Ascending aorta (tissue), 2 donors: ENCODE measurements at regions not wholly inside any gene's neighbourhood (a gene's known extent, or its start where the extent isn't known, plus 50 kb on each side); places are given as distances from the start of the nearest gene placed in this dataset.

Experiments
- DNase-seq, 2 donors: peaks; one replicate each; pipeline ENCODE4 v3.0.0-alpha.2; 2019; ENCODE audit warnings: low spot score in 2 of 2
- H3K27ac ChIP-seq, 2 donors: fragments of 200-600 bp; sonication (generic); one replicate each; pipeline ENCODE4 v1.5.1; 2016 to 2017; ENCODE audit warnings: mild to moderate bottlenecking in 1 of 2
- H3K27me3 ChIP-seq: fragments of 200-600 bp; sonication (generic); one replicate; pipeline ENCODE4 v1.5.1; 2017
- H3K36me3 ChIP-seq, 2 donors: fragments of 200-600 bp; sonication (generic); one replicate each; pipeline ENCODE4 v1.5.1; 2016
- H3K4me1 ChIP-seq, 2 donors: fragments of 200-600 bp; sonication (generic); one replicate each; pipeline ENCODE4 v1.5.1; 2016 to 2017; ENCODE audit warnings: mild to moderate bottlenecking in 1 of 2
- H3K4me3 ChIP-seq, 2 donors: fragments of 200-600 bp; sonication (generic); one replicate each; pipeline ENCODE4 v1.5.1; 2016 to 2017; ENCODE audit warnings: mild to moderate bottlenecking in 1 of 2
- H3K9me3 ChIP-seq, 2 donors: fragments of 200-600 bp; sonication (generic); one replicate each; pipeline ENCODE4 v1.5.1; 2016
- CTCF ChIP-seq, 3 experiments: fragments of 200-600 bp in 2 of 3; fragments of 450-650 bp in 1 of 3; sonication (generic) in 2 of 3; IDR thresholded peaks; one replicate each; pipeline ENCODE4 v1.5.1; 2016 to 2019; ENCODE audit warnings: antibody characterized with exemption in 3 of 3, mild to moderate bottlenecking in 1 of 3, moderate library complexity in 1 of 3
- intact Hi-C: fragments of 100-400 bp; cut with DNase I; formaldehyde crosslinking; loops from one replicate; pipeline ENCODE4 v1.15.1; 2023

DNA sequence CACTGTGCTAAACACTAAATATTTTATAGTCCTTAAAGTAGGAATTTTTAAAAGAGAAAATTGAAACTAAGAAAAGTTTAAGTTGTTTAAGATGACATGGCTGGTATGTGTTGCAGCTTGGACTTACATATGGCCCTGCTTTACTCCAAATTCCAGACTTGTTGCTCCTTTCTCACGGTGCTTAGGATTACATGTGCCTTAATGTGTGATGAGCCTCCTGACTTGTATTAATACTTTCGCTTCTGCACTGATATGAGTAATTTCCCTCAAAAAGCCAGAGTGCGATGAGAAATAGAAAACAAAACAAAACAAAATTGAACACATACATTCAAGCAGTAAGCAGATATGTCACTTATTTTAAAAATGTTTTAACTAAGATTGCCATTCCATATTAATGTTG lies 250.2 kb downstream of the VGLL3 start:
- no peak for TF ChIP-seq CTCF (IDR thresholded peaks at IDR 0.05)
- no peak overlapping the region for H3K27ac ChIP-seq
- no peaks in the 10 kb centered on the region for H3K36me3 ChIP-seq
- intact Hi-C loops = no loop called here
- no peak overlapping the region for H3K4me3 ChIP-seq
- no peaks in the 10 kb centered on the region for H3K9me3 ChIP-seq
- no peaks in the 10 kb centered on the region for H3K27me3 ChIP-seq
- no peak for DNase-seq
- no peaks in the 10 kb centered on the region for H3K4me1 ChIP-seq

DNA sequence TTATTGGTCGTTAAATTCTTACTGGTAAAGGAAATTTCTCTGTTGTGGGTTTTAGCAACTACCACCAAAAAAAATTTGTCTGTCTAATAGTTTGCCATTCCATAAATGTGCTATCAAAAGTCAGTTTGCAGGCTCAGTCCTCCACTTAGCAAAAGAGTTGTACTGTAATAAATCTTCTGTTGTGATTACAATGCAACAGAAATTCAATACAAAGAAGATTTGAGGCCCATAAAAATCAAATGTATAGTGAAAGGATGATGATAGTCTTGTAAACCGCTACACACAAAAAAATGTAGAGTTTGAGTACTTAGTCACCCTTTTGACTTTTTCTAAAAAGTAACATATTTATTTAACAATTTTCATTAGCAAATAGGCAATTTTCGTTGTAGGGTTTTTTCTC lies 251.7 kb downstream of the VGLL3 start:
- H3K27me3 ChIP-seq = no peaks in the 10 kb centered on the region
- H3K4me1 ChIP-seq = no peaks in the 10 kb centered on the region
- H3K27ac ChIP-seq = no peak overlapping the region
- DNase-seq = no peak
- no peaks in the 10 kb centered on the region for H3K36me3 ChIP-seq
- no peak overlapping the region for H3K4me3 ChIP-seq
- intact Hi-C loops = no loop called here
- H3K9me3 ChIP-seq = no peaks in the 10 kb centered on the region
- TF ChIP-seq CTCF (IDR thresholded peaks at IDR 0.05) = no peak

DNA sequence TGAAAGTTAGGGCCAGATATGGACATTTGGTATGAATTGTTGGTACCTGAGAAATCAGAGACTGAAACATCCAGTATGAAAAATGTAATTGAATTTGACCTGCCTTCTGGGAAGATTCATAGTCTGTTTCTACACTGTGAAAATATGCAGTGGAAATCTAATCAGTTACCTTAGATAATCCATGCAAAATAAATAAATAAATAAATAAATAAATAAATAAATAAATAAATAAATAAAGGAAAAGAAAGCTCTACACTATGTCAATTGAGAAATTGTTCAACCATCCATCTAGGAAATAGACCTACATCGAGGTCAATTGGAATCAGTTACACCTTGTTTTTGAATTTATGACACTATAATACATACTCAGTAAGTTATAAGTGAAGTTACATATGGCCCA lies 252.3 kb downstream of the VGLL3 start:
- Histone ChIP-seq H3K4me3 (no peak overlapping the region), H3K36me3 (no peaks in the 10 kb centered on the region), H3K27me3 (no peaks in the 10 kb centered on the region), H3K9me3 (no peaks in the 10 kb centered on the region), H3K4me1 (no peaks in the 10 kb centered on the region), H3K27ac (no peak overlapping the region)
- TF ChIP-seq CTCF (IDR thresholded peaks at IDR 0.05) = no peak
- intact Hi-C loops = no loop called here
- DNase-seq = no peak

- H3K27me3 ChIP-seq = no peaks in the 10 kb centered on the region
- intact Hi-C loops = no loop called here
- no peaks in the 10 kb centered on the region for H3K4me1 ChIP-seq
- no peak for TF ChIP-seq CTCF (IDR thresholded peaks at IDR 0.05)
- no peak for DNase-seq
- no peak overlapping the region for H3K27ac ChIP-seq
- no peaks in the 10 kb centered on the region for H3K9me3 ChIP-seq
- H3K4me3 ChIP-seq = no peak overlapping the region
- no peaks in the 10 kb centered on the region for H3K36me3 ChIP-seq
These were observed 253.4 kb downstream of the VGLL3 start for GRCh38 chr3:86737517-86737916.

- no peaks in the 10 kb centered on the region for H3K4me1 ChIP-seq
- H3K27me3 ChIP-seq = no peaks in the 10 kb centered on the region
- H3K4me3 ChIP-seq = no peak overlapping the region
- no peaks in the 10 kb centered on the region for H3K9me3 ChIP-seq
- H3K36me3 ChIP-seq = no peaks in the 10 kb centered on the region
- no peak overlapping the region for H3K27ac ChIP-seq
- no peak for DNase-seq
- intact Hi-C loops = no loop called here
- no peak for TF ChIP-seq CTCF (IDR thresholded peaks at IDR 0.05)
These were observed 257.7 kb downstream of the VGLL3 start for GRCh38 chr3:86733257-86733656.

GRCh38 chr3:86731501-86731901 lies 259.4 kb downstream of the VGLL3 start:
- Histone ChIP-seq H3K9me3 (no peaks in the 10 kb centered on the region), H3K36me3 (no peaks in the 10 kb centered on the region), H3K4me3 (no peak overlapping the region), H3K27ac (no peak overlapping the region), H3K27me3 (no peaks in the 10 kb centered on the region), H3K4me1 (no peaks in the 10 kb centered on the region)
- no peak for TF ChIP-seq CTCF (IDR thresholded peaks at IDR 0.05)
- no peak for DNase-seq
- intact Hi-C loops = no loop called here
